A549 (cell line): ENCODE measurements at regions not wholly inside any gene's neighbourhood (a gene's known extent, or its start where the extent isn't known, plus 50 kb on each side); places are given as distances from the start of the nearest gene placed in this dataset.

Experiments used
- ATAC-seq, 2 experiments: fragments of 200-7000 bp in 1 of 2; fragments of >200 bp in 1 of 2; cut with Nextera tagmentation in 1 of 2; cut with Tn5 transposase in 1 of 2; 3 replicates each; pipeline versions ENCODE4 v1.8.0 to v1.9.1; 2018 to 2020; ENCODE audit warnings: mild to moderate bottlenecking in 1 of 2, moderate library complexity in 1 of 2
- CTCF ChIA-PET: fragments of 300-600 bp; sonication (Branson Sonifier 250); formaldehyde crosslinking; extraction: SDS; loops from one replicate; lab custom pipeline; 2021; ENCODE audit warnings: antibody characterized with exemption, inconsistent platforms; lab: Yijun Ruan, JAX
- POLR2A ChIA-PET: fragments of 350-600 bp; formaldehyde crosslinking; extraction: SDS; loops from one replicate; lab custom pipeline; 2021; ENCODE audit warnings: antibody characterized with exemption, inconsistent platforms; lab: Yijun Ruan, JAX
- DNase-seq, 2 experiments: peaks; one replicate each; pipeline versions ENCODE4 v3.0.0 to v3.0.0-alpha.2; 2011 to 2016; ENCODE audit warnings: low read depth in 1 of 2, low spot score in 1 of 2
- FAIRE-seq: peaks from 2 replicates; lab custom pipeline; 2011; peaks lifted over from hg19 to GRCh38; lab: Jason Lieb, UNC
- H3K27ac ChIP-seq, 2 experiments: fragments of >200 bp; sonication (Bioruptor Twin); formaldehyde crosslinking; 3 replicates each; pipeline ENCODE4 v1.5.1; 2016 to 2017
- H3K4me1 ChIP-seq: fragments of >200 bp; sonication (Bioruptor Twin); formaldehyde crosslinking; 3 replicates; pipeline ENCODE4 v1.6.1; 2016
- H3K4me2 ChIP-seq: fragments of >200 bp; sonication (Bioruptor Twin); formaldehyde crosslinking; 3 replicates; pipeline ENCODE4 v1.6.1; 2016
- H3K4me3 ChIP-seq: fragments of >200 bp; sonication (Bioruptor Twin); formaldehyde crosslinking; 3 replicates; pipeline ENCODE4 v1.5.1; 2016
- H3K9me3 ChIP-seq: fragments of >200 bp; sonication (Bioruptor Twin); formaldehyde crosslinking; 3 replicates; pipeline ENCODE4 v1.6.1; 2016
- CBX2 ChIP-seq: fragments of 200-600 bp; sonication (generic); IDR thresholded peaks from 2 replicates; pipeline ENCODE4 v1.6.1; 2016; ENCODE audit warnings: low read depth, mild to moderate bottlenecking, borderline replicate concordance
- CBX8 ChIP-seq: fragments of 200-600 bp; sonication (generic); IDR thresholded peaks from 2 replicates; pipeline ENCODE4 v1.6.1; 2016
- CEBPB ChIP-seq, 2 experiments: fragments of >200 bp in 1 of 2; sonication (Bioruptor Twin) in 1 of 2; formaldehyde crosslinking in 1 of 2; IDR thresholded peaks; 2 replicates each; pipeline ENCODE4 v1.6.1; 2012 to 2016
- CHD4 ChIP-seq: fragments of 200-600 bp; sonication (generic); IDR thresholded peaks from 2 replicates; pipeline ENCODE4 v1.6.1; 2016; ENCODE audit warnings: antibody characterized with exemption, mild to moderate bottlenecking, borderline replicate concordance
- EHMT2 ChIP-seq: fragments of 200-600 bp; sonication (generic); IDR thresholded peaks from 2 replicates; pipeline ENCODE4 v1.6.1; 2016; ENCODE audit warnings: antibody characterized with exemption, low read depth, mild to moderate bottlenecking, moderate library complexity
- FOSB ChIP-seq: fragments of 250-450 bp; sonication (Bioruptor Pico); IDR thresholded peaks from 2 replicates; pipeline ENCODE4 v1.5.0; 2020; ENCODE audit warnings: mild to moderate bottlenecking, moderate library complexity
- FOSL2 ChIP-seq, 2 experiments: fragments of 450-650 bp in 1 of 2; fragments of >200 bp in 1 of 2; sonication (Bioruptor Twin) in 1 of 2; formaldehyde crosslinking; IDR thresholded peaks; 2 replicates each; pipeline versions ENCODE4 v1.5.0 to v1.6.1; 2016 to 2020; ENCODE audit warnings: mild to moderate bottlenecking in 1 of 2, moderate library complexity in 1 of 2
- FOXS1 ChIP-seq: fragments of 250-450 bp; sonication (Bioruptor Pico); IDR thresholded peaks from 2 replicates; pipeline ENCODE4 v1.5.0; 2020; ENCODE audit warnings: mild to moderate bottlenecking, moderate library complexity
- HEYL ChIP-seq: fragments of 250-450 bp; sonication (Bioruptor Pico); IDR thresholded peaks from 2 replicates; pipeline ENCODE4 v1.8.0; 2021; ENCODE audit warnings: mild to moderate bottlenecking, moderate library complexity
- JUNB ChIP-seq: fragments of >200 bp; sonication (Bioruptor Twin); formaldehyde crosslinking; IDR thresholded peaks from 2 replicates; pipeline ENCODE4 v1.6.1; 2016
- MAZ ChIP-seq: fragments of 150-350 bp; IDR thresholded peaks from 2 replicates; pipeline ENCODE4 v1.6.1; 2014; ENCODE audit warnings: antibody characterized with exemption, low read depth, low read length, borderline replicate concordance
- NFE2L2 ChIP-seq: fragments of 150-350 bp; conservative IDR thresholded peaks from 2 replicates; pipeline ENCODE4 v1.6.1; 2014; ENCODE audit warnings: low read length
- NPAS2 ChIP-seq: fragments of 250-450 bp; sonication (Bioruptor Pico); IDR thresholded peaks from 2 replicates; pipeline ENCODE4 v1.8.0; 2022; ENCODE audit warnings: mild to moderate bottlenecking, moderate library complexity, borderline replicate concordance
- POLR2A ChIP-seq: IDR thresholded peaks from 2 replicates; pipeline ENCODE4 v1.6.1; 2012; ENCODE audit warnings: mild to moderate bottlenecking, low read length
- SREBF2 ChIP-seq: fragments of 450-650 bp; IDR thresholded peaks from 2 replicates; pipeline ENCODE4 v1.6.1; 2014; ENCODE audit warnings: mild to moderate bottlenecking, moderate library complexity
- TFCP2L1 ChIP-seq: fragments of 250-450 bp; sonication (Bioruptor Pico); IDR thresholded peaks from 2 replicates; pipeline ENCODE4 v1.5.0; 2021; ENCODE audit warnings: mild to moderate bottlenecking
- ZC3H11A ChIP-seq: fragments of 450-650 bp; IDR thresholded peaks from 2 replicates; pipeline ENCODE4 v1.6.1; 2014; ENCODE audit warnings: antibody characterized with exemption, mild to moderate bottlenecking
- ZFP36 ChIP-seq: fragments of 450-650 bp; IDR thresholded peaks from 2 replicates; pipeline ENCODE4 v1.6.1; 2014; ENCODE audit warnings: borderline replicate concordance; ENCODE audit not compliant: partially characterized antibody
- WGBS: methylation state at CpG from one replicate; pipeline ENCODE4 v1.1.6; 2017; ENCODE audit errors: missing lambda C conversion rate; 5-methylcytosine and 5-hydroxymethylcytosine counted together
- TF ChIP-seq, protein P1 (sequence below): fragments of 250-450 bp; sonication (Bioruptor Pico); IDR thresholded peaks from 2 replicates; pipeline ENCODE4 v1.5.0; 2021; ENCODE audit warnings: mild to moderate bottlenecking, moderate library complexity, borderline replicate concordance
- TF ChIP-seq, protein P2 (sequence below): IDR thresholded peaks from 2 replicates; pipeline ENCODE4 v1.6.1; 2012
- TF ChIP-seq, protein P3 (sequence below): fragments of 150-350 bp; IDR thresholded peaks from 2 replicates; pipeline ENCODE4 v1.6.1; 2014; ENCODE audit warnings: low read depth, mild to moderate bottlenecking, low read length
- TF ChIP-seq, protein P4 (sequence below): fragments of 250-450 bp; sonication (Bioruptor Pico); IDR thresholded peaks from 2 replicates; pipeline ENCODE4 v1.5.0; 2020; ENCODE audit warnings: low read depth, mild to moderate bottlenecking, moderate library complexity

DNA sequence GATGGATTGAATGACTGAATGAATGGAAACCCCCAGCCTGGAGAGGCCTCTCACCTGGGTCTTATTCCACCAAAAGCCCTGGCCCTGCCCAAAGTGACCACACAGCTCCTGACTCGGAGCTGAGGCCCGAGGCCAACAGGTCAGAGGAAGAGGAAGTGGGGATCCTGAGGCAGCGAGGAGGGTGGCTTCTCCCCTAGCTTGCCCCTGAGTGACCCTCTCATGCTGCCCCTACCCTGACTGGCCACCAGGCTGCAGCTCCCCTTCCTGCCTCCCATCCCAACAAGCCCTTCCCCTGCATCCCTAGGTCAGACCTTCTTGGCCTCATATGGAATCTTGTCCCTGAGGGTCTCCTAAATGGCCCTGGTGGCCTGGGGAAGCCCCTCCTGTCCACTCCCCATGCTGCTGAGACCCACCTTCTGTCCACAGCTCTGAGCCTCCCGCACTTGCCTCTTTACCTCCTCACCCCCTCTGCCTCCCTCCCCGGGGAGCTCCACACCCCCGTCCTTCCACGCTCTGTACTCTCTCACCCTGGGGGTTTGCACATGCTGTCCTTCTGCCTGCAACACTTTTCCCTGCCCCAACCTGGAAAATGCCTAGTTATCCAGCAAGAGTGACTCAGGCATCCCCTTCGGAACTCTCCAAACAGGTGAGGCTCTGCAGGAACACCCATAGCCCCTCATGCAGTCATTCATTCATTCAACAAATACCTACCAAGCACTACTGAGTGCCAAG, 134.8 kb upstream of the HDAC4 start:
- ChIA-PET POLR2A (no interaction called here), CTCF (no interaction called here)
- no peak for DNase-seq
- Histone ChIP-seq H3K27ac (no peak overlapping the region), H3K4me2 (no peak overlapping the region), H3K4me3 (no peak overlapping the region), H3K4me1 (no peaks in the 10 kb centered on the region), H3K9me3 (peaks cover 7% of the 10 kb centered on the region; the same call in 2 of the 3 replicates)
- no peak for FAIRE-seq
- 14% methylated on average over 7 of the region's 8 CpGs for WGBS
- no peak for TF ChIP-seq JUNB
- no peak for TF ChIP-seq FOSL2 (IDR thresholded peaks at IDR 0.05)
- no peak for TF ChIP-seq FOSL2 (CRISPR knock-in tag; IDR thresholded peaks at IDR 0.05)
- no peak for TF ChIP-seq HEYL
- no peak for TF ChIP-seq CHD4
- TF ChIP-seq, protein P1, sequence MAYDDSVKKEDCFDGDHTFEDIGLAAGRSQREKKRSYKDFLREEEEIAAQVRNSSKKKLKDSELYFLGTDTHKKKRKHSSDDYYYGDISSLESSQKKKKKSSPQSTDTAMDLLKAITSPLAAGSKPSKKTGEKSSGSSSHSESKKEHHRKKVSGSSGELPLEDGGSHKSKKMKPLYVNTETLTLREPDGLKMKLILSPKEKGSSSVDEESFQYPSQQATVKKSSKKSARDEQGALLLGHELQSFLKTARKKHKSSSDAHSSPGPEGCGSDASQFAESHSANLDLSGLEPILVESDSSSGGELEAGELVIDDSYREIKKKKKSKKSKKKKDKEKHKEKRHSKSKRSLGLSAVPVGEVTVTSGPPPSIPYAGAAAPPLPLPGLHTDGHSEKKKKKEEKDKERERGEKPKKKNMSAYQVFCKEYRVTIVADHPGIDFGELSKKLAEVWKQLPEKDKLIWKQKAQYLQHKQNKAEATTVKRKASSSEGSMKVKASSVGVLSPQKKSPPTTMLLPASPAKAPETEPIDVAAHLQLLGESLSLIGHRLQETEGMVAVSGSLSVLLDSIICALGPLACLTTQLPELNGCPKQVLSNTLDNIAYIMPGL (CRISPR knock-in tag) = no peak
- TF ChIP-seq, protein P2, sequence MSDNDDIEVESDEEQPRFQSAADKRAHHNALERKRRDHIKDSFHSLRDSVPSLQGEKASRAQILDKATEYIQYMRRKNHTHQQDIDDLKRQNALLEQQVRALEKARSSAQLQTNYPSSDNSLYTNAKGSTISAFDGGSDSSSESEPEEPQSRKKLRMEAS = no peak
- TF ChIP-seq, protein P3, sequence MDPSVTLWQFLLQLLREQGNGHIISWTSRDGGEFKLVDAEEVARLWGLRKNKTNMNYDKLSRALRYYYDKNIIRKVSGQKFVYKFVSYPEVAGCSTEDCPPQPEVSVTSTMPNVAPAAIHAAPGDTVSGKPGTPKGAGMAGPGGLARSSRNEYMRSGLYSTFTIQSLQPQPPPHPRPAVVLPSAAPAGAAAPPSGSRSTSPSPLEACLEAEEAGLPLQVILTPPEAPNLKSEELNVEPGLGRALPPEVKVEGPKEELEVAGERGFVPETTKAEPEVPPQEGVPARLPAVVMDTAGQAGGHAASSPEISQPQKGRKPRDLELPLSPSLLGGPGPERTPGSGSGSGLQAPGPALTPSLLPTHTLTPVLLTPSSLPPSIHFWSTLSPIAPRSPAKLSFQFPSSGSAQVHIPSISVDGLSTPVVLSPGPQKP = no peak
- no peak for TF ChIP-seq ZFP36
- TF ChIP-seq, protein P4, sequence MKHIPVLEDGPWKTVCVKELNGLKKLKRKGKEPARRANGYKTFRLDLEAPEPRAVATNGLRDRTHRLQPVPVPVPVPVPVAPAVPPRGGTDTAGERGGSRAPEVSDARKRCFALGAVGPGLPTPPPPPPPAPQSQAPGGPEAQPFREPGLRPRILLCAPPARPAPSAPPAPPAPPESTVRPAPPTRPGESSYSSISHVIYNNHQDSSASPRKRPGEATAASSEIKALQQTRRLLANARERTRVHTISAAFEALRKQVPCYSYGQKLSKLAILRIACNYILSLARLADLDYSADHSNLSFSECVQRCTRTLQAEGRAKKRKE (CRISPR knock-in tag) = no peak
- TF ChIP-seq FOSB = no peak
- TF ChIP-seq FOXS1 = no peak
- TF ChIP-seq TFCP2L1 (CRISPR knock-in tag) = no peak
- no peak for TF ChIP-seq CEBPB (IDR thresholded peaks at IDR 0.05)
- TF ChIP-seq NPAS2 (CRISPR knock-in tag) = no peak
- no peak for TF ChIP-seq CBX2
- no peak for TF ChIP-seq SREBF2
- no peak for TF ChIP-seq CBX8
- ATAC-seq = no peak

DNA sequence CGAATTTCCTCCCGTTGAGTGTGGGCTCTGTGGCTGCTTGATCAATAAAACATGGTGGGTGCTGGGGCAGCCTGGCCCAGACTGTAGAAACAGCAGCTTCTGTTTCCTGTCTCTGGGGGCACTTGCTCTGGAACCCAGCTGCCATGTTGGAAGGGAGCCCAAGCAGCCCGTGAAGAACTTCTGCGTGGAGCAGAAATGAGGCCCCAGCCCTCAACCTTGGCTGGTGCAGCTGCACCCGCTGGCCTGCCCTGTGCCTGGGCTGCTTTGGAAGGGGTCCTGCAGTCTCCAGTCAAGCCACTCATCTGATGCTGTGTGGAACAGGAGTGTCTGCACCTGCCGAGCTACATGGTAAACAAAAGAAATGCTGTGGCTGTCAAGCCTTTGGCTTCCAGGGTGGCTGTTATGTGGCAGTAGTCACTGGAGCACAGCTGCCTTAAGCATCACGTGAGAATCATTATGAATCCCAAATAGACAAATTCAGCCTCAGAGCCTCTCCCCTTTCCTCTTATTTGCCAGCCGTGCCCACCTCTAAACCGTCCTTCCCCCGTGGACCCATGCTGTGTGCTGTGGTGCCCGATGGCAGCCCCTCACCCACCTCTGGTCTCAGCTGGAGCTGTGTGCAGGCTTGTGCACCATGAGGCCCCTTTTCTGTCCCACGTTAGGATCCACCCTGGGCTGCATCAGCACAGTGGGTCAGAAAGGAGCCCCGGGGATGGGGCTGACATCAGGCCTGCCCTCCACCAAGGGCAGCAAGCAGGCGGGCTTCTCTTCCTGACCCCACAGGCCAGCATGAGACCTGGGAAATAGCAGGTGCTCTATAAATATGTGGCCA, 134.0 kb upstream of the HDAC4 start:
- TF ChIP-seq NFE2L2 (no peak), EHMT2 (no peak), MAZ (no peak), POLR2A (no peak), ZFP36 (no peak), ZC3H11A (no peak)
- TF ChIP-seq, protein P4 (CRISPR knock-in tag) = no peak
- DNase-seq = no peak
- Histone ChIP-seq H3K4me2 (no peak overlapping the region), H3K4me1 (no peaks in the 10 kb centered on the region), H3K4me3 (no peak overlapping the region), H3K27ac (no peak overlapping the region), H3K9me3 (peaks cover 7% of the 10 kb centered on the region; the same call in 2 of the 3 replicates)
- ATAC-seq = no peak
- ChIA-PET CTCF (no interaction called here), POLR2A (no interaction called here)
- 26% methylated on average over 11 of the region's 14 CpGs for WGBS
- FAIRE-seq = no peak
